K562 (cell line): ENCODE measurements at regions not wholly inside any gene's neighbourhood (a gene's known extent, or its start where the extent isn't known, plus 50 kb on each side); places are given as distances from the start of the nearest gene placed in this dataset.

Experiments used
- ATAC-seq: fragments of 200-7000 bp; cut with Tn5 transposase; 3 replicates; pipeline ENCODE4 v1.9.1; 2020; ENCODE audit warnings: moderate library complexity
- BruUV-seq: library from RNA; stranded (reverse); fragments of 400-500 nt; replicated peaks from 2 replicates; lab custom pipeline; 2021; lab: Mats Ljungman, UMichigan
- CTCF ChIA-PET: fragments of 300-600 bp; formaldehyde crosslinking; extraction: SDS; loops from one replicate; lab custom pipeline; 2021; ENCODE audit warnings: low intra/inter-chr PET ratio; lab: Yijun Ruan, JAX
- POLR2A ChIA-PET: fragments of 300-600, 350-650 bp; sonication (Branson Sonifier 250); formaldehyde crosslinking; extraction: SDS; loops from one replicate; lab custom pipeline; 2021; ENCODE audit warnings: antibody characterized with exemption, inconsistent platforms; lab: Yijun Ruan, JAX
- DNase-seq, 4 experiments: peaks; one replicate each; pipeline versions ENCODE4 v3.0.0 to v3.0.0-alpha.2; 2011 to 2018; ENCODE audit warnings: low spot score in 3 of 4, mixed read lengths in 3 of 4; ENCODE audit errors: extremely low read depth in 1 of 4
- FAIRE-seq: peaks from 2 replicates; lab custom pipeline; 2011; peaks lifted over from hg19 to GRCh38; lab: Jason Lieb, UNC
- H2AFZ ChIP-seq: 2 replicates; pipeline ENCODE4 v1.6.0; 2011; ENCODE audit warnings: low read depth, low read length, control low read depth, inconsistent platforms
- H3K27ac ChIP-seq: fragments of 200-600 bp; 3 replicates; pipeline ENCODE4 v1.8.0; 2011; ENCODE audit warnings: low read depth, mild to moderate bottlenecking, control low read depth, inconsistent platforms, low read length, moderate library complexity, mixed read lengths; ENCODE audit errors: extremely low read depth
- H3K27me3 ChIP-seq, 2 experiments: fragments of 300-600 bp in 1 of 2; 2 replicates in 1 of 2; 3 replicates in 1 of 2; pipeline versions ENCODE4 v1.6.0 to v1.8.0; 2011; ENCODE audit warnings: inconsistent platforms in 2 of 2, low read length in 2 of 2, mild to moderate bottlenecking in 1 of 2, mixed read lengths in 1 of 2, moderate library complexity in 1 of 2; ENCODE audit not compliant: control insufficient read depth in 2 of 2, insufficient read depth in 2 of 2
- H3K36me3 ChIP-seq: fragments of 300-600 bp; 3 replicates; pipeline ENCODE4 v1.8.0; 2011; ENCODE audit warnings: mild to moderate bottlenecking, low read length, inconsistent platforms; ENCODE audit not compliant: control insufficient read depth, insufficient read depth
- H3K4me1 ChIP-seq, 2 experiments: fragments of 200-600 bp in 1 of 2; replicated peaks in 1 of 2; 2 replicates in 1 of 2; 3 replicates in 1 of 2; pipeline versions ENCODE4 v1.5.1 to v1.8.0; 2011; ENCODE audit warnings: inconsistent platforms in 2 of 2, low read length in 2 of 2, mild to moderate bottlenecking in 1 of 2, mixed read lengths in 1 of 2, moderate library complexity in 1 of 2; ENCODE audit not compliant: control insufficient read depth in 2 of 2, insufficient read depth in 2 of 2
- H3K4me2 ChIP-seq: 2 replicates; pipeline ENCODE4 v1.6.1; 2011; ENCODE audit warnings: low read length, control low read depth, inconsistent platforms, mixed read lengths; ENCODE audit not compliant: insufficient read depth
- H3K4me3 ChIP-seq: fragments of 200-600 bp; sonication (generic), shearing (Covaris generic); 2 replicates; pipeline ENCODE4 v1.5.1; 2016; ENCODE audit warnings: control low read depth, inconsistent platforms
- H3K79me2 ChIP-seq: fragments of 200-600 bp; 3 replicates; pipeline ENCODE4 v1.8.0; 2011; ENCODE audit warnings: low read length, inconsistent platforms; ENCODE audit not compliant: control insufficient read depth, insufficient read depth
- H3K9ac ChIP-seq, 2 experiments: 2 replicates each; pipeline versions ENCODE4 v1.6.0 to v1.6.1; 2011; ENCODE audit warnings: low read depth in 2 of 2, low read length in 2 of 2, control low read depth in 1 of 2, inconsistent platforms in 1 of 2, mild to moderate bottlenecking in 1 of 2, mixed read lengths in 1 of 2; ENCODE audit not compliant: insufficient read depth in 1 of 2
- H3K9me1 ChIP-seq: one replicate; pipeline ENCODE4 v1.6.0; 2011; ENCODE audit warnings: inconsistent platforms, mild to moderate bottlenecking, low read length, moderate library complexity; ENCODE audit not compliant: control insufficient read depth, insufficient read depth
- H3K9me3 ChIP-seq: replicated peaks from 2 replicates; pipeline ENCODE4 v1.5.1; 2011; ENCODE audit warnings: low read depth, low read length, inconsistent platforms; ENCODE audit not compliant: control insufficient read depth, insufficient read depth
- H4K20me1 ChIP-seq: replicated peaks from 2 replicates; pipeline ENCODE4 v1.6.1; 2011; ENCODE audit warnings: low read length, inconsistent platforms, mixed read lengths; ENCODE audit not compliant: control insufficient read depth, insufficient read depth
- CBFA2T3 ChIP-seq: fragments of 450-650 bp; IDR thresholded peaks from 2 replicates; pipeline ENCODE4 v1.6.1; 2017
- MCM7 ChIP-seq, 2 experiments: fragments of 450-650 bp; IDR thresholded peaks; 2 replicates each; pipeline ENCODE4 v1.6.1; 2016 to 2018
- MEIS2 ChIP-seq: fragments of 450-650 bp; IDR thresholded peaks from 2 replicates; pipeline ENCODE4 v1.6.1; 2014; ENCODE audit warnings: mild to moderate bottlenecking; ENCODE audit not compliant: partially characterized antibody
- PBX2 ChIP-seq, 2 experiments: IDR thresholded peaks in 1 of 2; conservative IDR thresholded peaks in 1 of 2; 2 replicates each; pipeline ENCODE4 v1.6.1; 2016; ENCODE audit warnings: low read depth in 2 of 2, mild to moderate bottlenecking in 1 of 2, missing compliant biosample characterization in 1 of 2, missing genetic modification characterization in 1 of 2, moderate library complexity in 1 of 2
- POLR2A ChIP-seq: fragments of 450-650 bp; conservative IDR thresholded peaks from 2 replicates; pipeline ENCODE4 v1.6.1; 2016
- POLR2H ChIP-seq: IDR thresholded peaks from 2 replicates; pipeline ENCODE4 v1.6.1; 2016; ENCODE audit warnings: missing genetic modification characterization, low read depth, mild to moderate bottlenecking, control low read depth, missing compliant biosample characterization, moderate library complexity
- SAFB ChIP-seq: fragments of 200-400 bp; formaldehyde crosslinking; IDR thresholded peaks from 2 replicates; pipeline ENCODE4 v1.6.1; 2017; ENCODE audit warnings: low read depth, low read length, borderline replicate concordance
- SMARCE1 ChIP-seq: fragments of 450-650 bp; IDR thresholded peaks from 2 replicates; pipeline ENCODE4 v1.7.1; 2016; ENCODE audit warnings: mild to moderate bottlenecking
- TAF9B ChIP-seq: fragments of 450-650 bp; IDR thresholded peaks from 2 replicates; pipeline ENCODE4 v1.6.1; 2018; ENCODE audit warnings: mild to moderate bottlenecking; ENCODE audit not compliant: partially characterized antibody
- ZNF436 ChIP-seq: fragments of 250-450, 450-650 bp; sonication (Bioruptor Pico); formaldehyde crosslinking; IDR thresholded peaks from 2 replicates; pipeline ENCODE4 v1.7.0; 2020; ENCODE audit warnings: mild to moderate bottlenecking
- ZNF639 ChIP-seq, 2 experiments: fragments of 200-800 bp in 1 of 2; sonication (Bioruptor generic) in 1 of 2; sonication (generic) in 1 of 2; formaldehyde crosslinking in 1 of 2; IDR thresholded peaks in 1 of 2; conservative IDR thresholded peaks in 1 of 2; 2 replicates each; pipeline versions ENCODE4 v1.5.0 to v1.6.1; 2016 to 2020; ENCODE audit warnings: missing compliant biosample characterization in 1 of 2, missing genetic modification characterization in 1 of 2, missing genetic modification reagents in 1 of 2
- WGBS: fragments of 100-300 bp; shearing (Covaris generic); methylation state at CpG from one replicate; pipeline ENCODE4 v1.1.6; 2016; ENCODE audit warnings: low coverage, mixed read lengths; ENCODE audit not compliant: insufficient coverage; ENCODE audit errors: missing lambda C conversion rate; 5-methylcytosine and 5-hydroxymethylcytosine counted together
- in situ Hi-C: fragments of 300-500 bp; cut with MboI; formaldehyde crosslinking; loops from 4 replicates; pipeline ENCODE4 v1.15.0; 2018; ENCODE audit warnings: inconsistent platforms, mixed read lengths
- intact Hi-C: fragments of 100-400 bp; cut with micrococcal nuclease; formaldehyde crosslinking; loops from 2 replicates; pipeline ENCODE4 v1.14.2; 2022

- no TSS peak for BruUV-seq
- no peaks in the 10 kb centered on the region for H3K4me1 ChIP-seq
- H3K9me1 ChIP-seq, result no peaks in the 10 kb centered on the region
- ChIA-PET POLR2A (no interaction called here), CTCF (no interaction called here)
- DNase-seq (no peak), ATAC-seq (no peak)
- intact Hi-C loops, result no loop called here
- in situ Hi-C loops, result no loop called here
- no peaks in the 10 kb centered on the region for H3K36me3 ChIP-seq
- no peak overlapping the region for H3K4me3 ChIP-seq
- no peaks in the 10 kb centered on the region for H3K79me2 ChIP-seq
- TF ChIP-seq SAFB (no peak), SMARCE1 (no peak), MCM7 (IDR thresholded peaks at IDR 0.05) (no peak), POLR2A (no peak), TAF9B (no peak), POLR2H (tag) (no peak)
- TF ChIP-seq, all 486 proteins: peak for 0
- Histone ChIP-seq H4K20me1 (no peaks in the 10 kb centered on the region), H3K27me3 (no peaks in the 10 kb centered on the region), H3K27ac (no peak overlapping the region), H2AFZ (no peak overlapping the region), H3K9ac (no peak overlapping the region), H3K4me2 (no peak overlapping the region), H3K9me3 (no peaks in the 10 kb centered on the region)
- FAIRE-seq, result no peak
Measured at GRCh38 chr4:116561768-116562167, 523.6 kb downstream of the TRAM1L1 start.

- H3K9me3 ChIP-seq, result no peaks in the 10 kb centered on the region
- H3K27me3 ChIP-seq, result no peaks in the 10 kb centered on the region
- ATAC-seq (no peak), FAIRE-seq (no peak), DNase-seq (peak in 1 of 4 experiments; percentile 17)
- no peaks in the 10 kb centered on the region for H3K36me3 ChIP-seq
- H3K4me1 ChIP-seq, result no peaks in the 10 kb centered on the region
- 0% methylated on average over 1 of the region's 1 CpG for WGBS
- no peak overlapping the region for H3K4me3 ChIP-seq
- no peak overlapping the region for H3K4me2 ChIP-seq
- H4K20me1 ChIP-seq, result no peaks in the 10 kb centered on the region
- TF ChIP-seq MEIS2, result peak; percentile 68
- 0 out of 4 replicates have a peak, but pooled peaks of 1 of the 2 experiments have one; percentile 20 for TF ChIP-seq ZNF639 (CRISPR knock-in tag; conservative IDR thresholded peaks at IDR 0.05 in 1 of 2, IDR thresholded peaks at IDR 0.05 in 1 of 2)
- TF ChIP-seq ZNF436 (CRISPR knock-in tag), result no peak
- TF ChIP-seq CBFA2T3, result peak; percentile 24; the same call in 1 of the 2 replicates
- TF ChIP-seq PBX2 (CRISPR knock-in tag; IDR thresholded peaks at IDR 0.05; ENCODE audit: low read depth), result no peak
- TF ChIP-seq PBX2 (tag; conservative IDR thresholded peaks at IDR 0.05; ENCODE audit: low read depth), result peak; percentile 84
- TF ChIP-seq, all 486 proteins: peak for 4
- CTCF ChIA-PET, result no interaction called here
- BruUV-seq, result no TSS peak
- POLR2A ChIA-PET, result no interaction called here
- Histone ChIP-seq H3K27ac (no peak overlapping the region), H2AFZ (no peak overlapping the region), H3K79me2 (no peaks in the 10 kb centered on the region), H3K9ac (no peak overlapping the region), H3K9me1 (no peaks in the 10 kb centered on the region)
- intact Hi-C loops, result no loop called here
- in situ Hi-C loops, result no loop called here
Measured at GRCh38 chr4:116551806-116552205, 533.6 kb downstream of the TRAM1L1 start.
